Activated naive CD4-positive, alpha-beta T cell treated with anti-CD3 and anti-CD28 coated beads, Interleukin-2, amount 50 U/mL, for 24 hours (primary cell): ENCODE measurements at regions not wholly inside any gene's neighbourhood (a gene's known extent, or its start where the extent isn't known, plus 50 kb on each side); places are given as distances from the start of the nearest gene placed in this dataset.
"Not testable (repeated sequence)": the region's sequence is repeated elsewhere in the genome, so short reads cannot be mapped to it uniquely, and the experiment has no call there.

ENCODE experiments used
- H3K27ac Mint-ChIP-seq: one replicate; pipeline ENCODE4 v1.8.0; 2021; ENCODE audit warnings: mild to moderate bottlenecking, mixed read lengths
- H3K27me3 Mint-ChIP-seq: one replicate; pipeline ENCODE4 v1.8.0; 2021; ENCODE audit warnings: mixed read lengths
- H3K36me3 Mint-ChIP-seq: one replicate; pipeline ENCODE4 v1.8.0; 2021; ENCODE audit warnings: mixed read lengths
- H3K4me1 Mint-ChIP-seq: one replicate; pipeline ENCODE4 v1.8.0; 2021; ENCODE audit warnings: mixed read lengths
- H3K4me3 Mint-ChIP-seq: one replicate; pipeline ENCODE4 v1.8.0; 2021; ENCODE audit warnings: mild to moderate bottlenecking, mixed read lengths
- H3K9me3 Mint-ChIP-seq: one replicate; pipeline ENCODE4 v1.8.0; 2021; ENCODE audit warnings: mixed read lengths

- H3K27ac Mint-ChIP-seq, H3K4me3 Mint-ChIP-seq, H3K27me3 Mint-ChIP-seq, H3K36me3 Mint-ChIP-seq, H3K4me1 Mint-ChIP-seq: not testable (repeated sequence)
- peaks cover 17% of the 10 kb centered on the region for H3K9me3 Mint-ChIP-seq
Observed at GRCh38 chr15:81918767-81919166, 127.1 kb downstream of the MEX3B start.

GRCh38 chr15:81916451-81916850 lies 129.4 kb downstream of the MEX3B start:
- H3K4me3 Mint-ChIP-seq = no peak overlapping the region
- H3K27me3 Mint-ChIP-seq = peaks cover 4% of the 10 kb centered on the region
- H3K4me1 Mint-ChIP-seq = no peaks in the 10 kb centered on the region
- no peak overlapping the region for H3K27ac Mint-ChIP-seq
- peaks cover 17% of the 10 kb centered on the region for H3K9me3 Mint-ChIP-seq
- H3K36me3 Mint-ChIP-seq = peaks cover 4% of the 10 kb centered on the region

GRCh38 chr15:81915990-81916389 lies 129.8 kb downstream of the MEX3B start:
- peaks cover 15% of the 10 kb centered on the region for H3K9me3 Mint-ChIP-seq
- peaks cover 4% of the 10 kb centered on the region for H3K36me3 Mint-ChIP-seq
- no peaks in the 10 kb centered on the region for H3K4me1 Mint-ChIP-seq
- H3K4me3 Mint-ChIP-seq = no peak overlapping the region
- peaks cover 3% of the 10 kb centered on the region for H3K27me3 Mint-ChIP-seq
- H3K27ac Mint-ChIP-seq = no peak overlapping the region

DNA sequence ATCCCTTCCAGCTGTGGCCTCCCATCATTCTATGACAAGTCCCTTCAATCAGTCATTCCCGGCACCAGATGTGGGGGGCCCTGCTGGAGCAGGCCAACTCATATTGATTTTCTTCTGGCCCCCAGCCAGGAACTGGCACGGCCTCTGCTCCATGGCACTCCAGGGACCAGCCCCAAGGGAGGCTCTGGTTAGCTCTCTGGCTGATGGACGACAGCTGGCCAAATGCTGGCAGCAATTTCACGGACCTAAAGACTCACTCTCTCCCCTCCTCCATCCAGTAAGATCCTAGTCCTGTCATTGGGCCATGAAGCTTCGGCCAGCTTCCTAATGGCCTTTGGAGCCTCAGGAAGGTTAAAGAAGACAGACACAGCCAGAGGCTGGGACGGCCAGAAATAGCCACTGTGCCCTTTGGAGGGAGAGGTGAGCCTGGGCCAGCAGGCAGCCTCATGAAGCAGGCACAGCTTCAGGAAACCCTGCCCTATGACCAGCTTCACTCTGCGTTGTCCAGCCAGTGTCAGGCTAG lies 131.0 kb downstream of the MEX3B start:
- H3K9me3 Mint-ChIP-seq = peaks cover 6% of the 10 kb centered on the region
- H3K4me3 Mint-ChIP-seq = no peak overlapping the region
- H3K27ac Mint-ChIP-seq = no peak overlapping the region
- H3K27me3 Mint-ChIP-seq = peaks cover 3% of the 10 kb centered on the region
- no peaks in the 10 kb centered on the region for H3K4me1 Mint-ChIP-seq
- peaks cover 1% of the 10 kb centered on the region for H3K36me3 Mint-ChIP-seq

DNA sequence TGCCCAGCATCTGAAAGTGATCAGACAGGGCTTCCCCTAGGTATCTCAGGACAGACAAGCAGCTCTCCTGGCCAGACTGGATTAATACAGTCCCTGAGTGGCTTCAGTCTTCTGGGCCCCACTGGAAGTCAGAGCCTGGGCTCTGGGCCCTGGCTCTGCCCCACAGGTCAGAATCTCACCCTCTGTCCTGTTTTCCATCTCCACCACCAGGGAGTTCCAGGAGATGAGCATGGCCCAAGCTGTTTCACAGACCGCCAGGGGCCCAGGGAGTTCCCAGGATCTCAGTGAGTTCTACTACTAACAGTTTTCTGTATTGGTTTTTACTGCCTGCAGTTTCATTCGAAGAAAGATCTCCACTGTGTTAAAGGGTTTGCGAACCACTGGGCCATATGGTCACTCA lies 131.5 kb downstream of the MEX3B start:
- Mint-ChIP-seq H3K4me1 (no peaks in the 10 kb centered on the region), H3K9me3 (peaks cover 6% of the 10 kb centered on the region), H3K36me3 (peaks cover 1% of the 10 kb centered on the region), H3K27ac (no peak overlapping the region), H3K27me3 (peaks cover 3% of the 10 kb centered on the region), H3K4me3 (no peak overlapping the region)

DNA sequence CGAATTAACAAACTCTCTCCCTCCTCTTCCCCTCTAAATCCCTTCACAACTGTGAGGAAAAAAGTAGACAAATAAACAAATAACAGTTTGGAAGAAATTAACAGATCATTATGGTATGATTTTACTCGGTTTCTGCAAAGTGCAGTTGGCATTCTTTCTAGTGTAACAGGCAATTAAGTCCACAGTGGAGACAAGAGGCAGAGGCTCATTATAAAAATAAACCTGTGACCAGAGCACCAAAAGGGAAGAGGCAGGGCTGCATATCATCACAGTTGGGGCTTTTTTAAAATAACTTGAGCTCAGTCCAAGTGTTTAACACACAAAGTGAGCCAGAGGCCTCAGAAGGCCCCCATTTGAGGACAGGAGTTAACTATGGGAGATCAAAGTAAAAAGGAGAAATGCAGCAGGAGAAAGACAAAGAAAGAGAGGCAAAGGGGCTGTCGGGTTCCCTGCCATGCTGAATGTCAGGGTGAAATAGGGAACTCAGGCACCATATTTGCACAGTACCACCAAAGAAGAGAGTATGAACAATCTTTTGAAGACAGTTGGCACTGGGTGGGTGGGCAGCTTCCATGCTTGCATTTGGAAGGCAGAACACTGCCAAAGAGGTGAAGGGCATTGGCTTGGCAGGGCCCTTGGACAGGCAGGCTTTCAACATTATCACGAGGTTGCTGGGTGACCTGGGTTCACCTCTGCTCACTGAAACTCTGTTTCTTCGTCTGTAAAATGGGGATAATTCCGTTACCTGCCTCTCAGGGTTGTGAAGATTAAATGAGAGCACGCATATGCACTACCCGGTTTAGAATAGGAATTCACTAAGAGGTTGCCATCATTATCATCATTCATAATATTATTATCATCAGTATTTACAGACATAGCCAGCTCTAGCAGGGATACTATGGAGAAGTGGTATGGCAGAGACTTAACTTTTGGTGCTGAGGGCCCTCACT lies 134.5 kb downstream of the MEX3B start:
- Mint-ChIP-seq H3K36me3 (no peaks in the 10 kb centered on the region), H3K27ac (no peak overlapping the region), H3K9me3 (no peaks in the 10 kb centered on the region), H3K4me1 (no peaks in the 10 kb centered on the region), H3K4me3 (no peak overlapping the region), H3K27me3 (peaks cover 3% of the 10 kb centered on the region)

GRCh38 chr15:81910355-81911021 lies 135.3 kb downstream of the MEX3B start:
- no peak overlapping the region for H3K27ac Mint-ChIP-seq
- H3K9me3 Mint-ChIP-seq = no peaks in the 10 kb centered on the region
- H3K4me3 Mint-ChIP-seq = no peak overlapping the region
- H3K27me3 Mint-ChIP-seq = peaks cover 3% of the 10 kb centered on the region
- H3K4me1 Mint-ChIP-seq = no peaks in the 10 kb centered on the region
- no peaks in the 10 kb centered on the region for H3K36me3 Mint-ChIP-seq

GRCh38 chr15:81909011-81909358 lies 136.8 kb downstream of the MEX3B start:
- Mint-ChIP-seq H3K9me3 (no peaks in the 10 kb centered on the region), H3K27me3 (peaks cover 3% of the 10 kb centered on the region), H3K27ac (no peak overlapping the region), H3K36me3 (no peaks in the 10 kb centered on the region), H3K4me1 (no peaks in the 10 kb centered on the region), H3K4me3 (no peak overlapping the region)

- Mint-ChIP-seq H3K36me3 (no peaks in the 10 kb centered on the region), H3K27me3 (peaks cover 3% of the 10 kb centered on the region), H3K9me3 (no peaks in the 10 kb centered on the region), H3K4me1 (no peaks in the 10 kb centered on the region), H3K27ac (no peak overlapping the region), H3K4me3 (no peak overlapping the region)
Observed at GRCh38 chr15:81908111-81908510, 137.7 kb downstream of the MEX3B start.

- Mint-ChIP-seq H3K4me1 (no peaks in the 10 kb centered on the region), H3K4me3 (no peak overlapping the region), H3K9me3 (no peaks in the 10 kb centered on the region), H3K27ac (no peak overlapping the region), H3K27me3 (peaks cover 3% of the 10 kb centered on the region), H3K36me3 (no peaks in the 10 kb centered on the region)
Observed at GRCh38 chr15:81907521-81907920, 138.3 kb downstream of the MEX3B start.

DNA sequence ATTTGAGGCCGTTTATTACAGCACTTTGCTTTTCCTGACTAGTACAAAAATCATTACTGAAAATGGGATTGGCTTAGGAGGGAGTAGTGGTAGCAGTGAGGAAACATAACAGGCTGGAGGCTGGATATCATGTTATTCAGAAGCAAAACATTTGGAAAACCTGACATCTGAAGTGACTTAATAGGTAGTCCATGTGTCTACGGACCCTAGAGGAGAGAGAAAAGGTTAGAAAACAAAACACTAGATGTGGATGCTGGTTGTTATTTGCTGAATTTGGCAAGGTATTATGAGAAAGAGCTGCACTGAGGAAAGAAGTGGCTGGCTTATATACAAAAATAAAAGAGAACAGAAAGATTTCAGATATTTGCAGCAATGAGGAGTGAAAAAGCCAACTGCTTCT lies 139.9 kb downstream of the MEX3B start:
- H3K4me3 Mint-ChIP-seq = no peak overlapping the region
- H3K36me3 Mint-ChIP-seq = no peaks in the 10 kb centered on the region
- peaks cover 5% of the 10 kb centered on the region for H3K27me3 Mint-ChIP-seq
- H3K27ac Mint-ChIP-seq = no peak overlapping the region
- H3K9me3 Mint-ChIP-seq = no peaks in the 10 kb centered on the region
- H3K4me1 Mint-ChIP-seq = no peaks in the 10 kb centered on the region

- no peak overlapping the region for H3K27ac Mint-ChIP-seq
- H3K36me3 Mint-ChIP-seq = no peaks in the 10 kb centered on the region
- H3K27me3 Mint-ChIP-seq = peaks cover 2% of the 10 kb centered on the region
- H3K4me3 Mint-ChIP-seq = no peak overlapping the region
- no peaks in the 10 kb centered on the region for H3K4me1 Mint-ChIP-seq
- H3K9me3 Mint-ChIP-seq = no peaks in the 10 kb centered on the region
Observed at GRCh38 chr15:81901319-81901718, 144.5 kb downstream of the MEX3B start.

DNA sequence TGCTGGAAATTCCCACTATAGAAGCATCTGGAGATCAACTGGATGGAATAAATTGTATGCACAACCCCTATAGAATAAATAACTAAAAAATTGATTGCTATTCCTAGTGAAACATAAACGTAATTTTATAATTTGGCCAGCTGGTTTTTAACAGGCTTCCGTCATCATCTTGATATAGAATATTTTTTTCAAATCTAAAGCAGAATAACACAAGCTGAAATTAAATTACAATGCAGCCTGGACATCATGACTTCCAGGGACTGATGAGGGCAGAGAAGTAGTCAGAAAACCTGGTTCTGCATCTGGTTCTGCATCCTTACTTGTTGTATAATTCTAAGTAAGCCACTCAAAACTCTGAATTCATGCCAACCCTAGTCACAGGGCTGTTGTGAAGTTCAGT lies 146.1 kb downstream of the MEX3B start:
- H3K36me3 Mint-ChIP-seq = no peaks in the 10 kb centered on the region
- H3K27me3 Mint-ChIP-seq = peaks cover 2% of the 10 kb centered on the region

DNA sequence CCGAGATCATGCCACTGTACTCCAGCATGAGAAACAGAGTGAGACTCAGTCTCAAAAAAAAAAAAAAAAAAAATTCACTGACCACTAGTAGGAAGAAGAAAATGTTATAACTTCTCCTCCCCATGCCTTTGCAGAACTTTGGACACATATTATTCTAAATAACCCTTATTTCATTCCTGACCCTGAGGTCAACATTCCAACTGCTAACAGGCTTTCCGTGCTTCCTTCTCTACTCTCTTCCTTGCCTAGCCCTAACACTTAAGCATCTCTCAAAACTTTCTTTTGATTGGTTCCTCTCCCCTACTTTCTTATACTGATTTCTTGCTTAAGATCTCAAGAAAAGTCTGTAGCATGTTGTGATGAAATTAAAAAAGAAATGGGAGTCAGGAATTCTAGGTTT lies 146.8 kb downstream of the MEX3B start:
- no peaks in the 10 kb centered on the region for H3K4me1 Mint-ChIP-seq
- H3K27ac Mint-ChIP-seq = no peak overlapping the region
- H3K9me3 Mint-ChIP-seq = no peaks in the 10 kb centered on the region
- no peak overlapping the region for H3K4me3 Mint-ChIP-seq
- no peaks in the 10 kb centered on the region for H3K36me3 Mint-ChIP-seq
- peaks cover 2% of the 10 kb centered on the region for H3K27me3 Mint-ChIP-seq

More for the DNA sequence above, 146.1 kb downstream of the MEX3B start:
- Mint-ChIP-seq H3K4me1 (no peaks in the 10 kb centered on the region), H3K4me3 (no peak overlapping the region), H3K9me3 (no peaks in the 10 kb centered on the region), H3K27ac (no peak overlapping the region)

DNA sequence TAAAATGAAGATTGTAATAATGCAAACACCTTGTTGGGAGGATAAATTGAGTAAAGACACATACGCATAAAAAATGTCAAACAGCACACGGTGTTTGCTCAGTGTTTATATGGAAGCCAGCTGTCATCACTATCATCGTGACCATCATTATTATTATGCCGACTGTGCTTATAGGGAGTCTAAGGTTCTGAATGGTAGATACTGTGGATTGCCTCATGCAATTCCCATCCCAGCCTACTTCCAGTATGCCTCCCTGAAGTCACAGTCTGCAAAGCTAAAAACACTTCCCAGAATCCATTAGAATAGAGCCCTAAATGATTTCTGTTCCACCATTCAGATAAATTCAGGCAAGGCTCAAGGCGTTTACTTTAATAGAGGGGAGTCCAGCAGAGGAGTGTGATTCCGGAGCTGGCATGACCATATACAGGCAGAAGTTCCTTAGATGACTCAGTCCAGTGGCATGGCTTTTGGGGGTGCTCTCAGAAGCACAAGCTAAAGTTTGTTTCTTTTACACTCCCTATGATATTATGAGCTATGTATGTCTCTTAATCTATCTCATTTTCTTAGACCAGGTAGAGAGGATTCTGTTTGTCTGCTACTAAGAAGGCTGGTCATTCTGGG lies 148.7 kb downstream of the MEX3B start:
- peaks cover 2% of the 10 kb centered on the region for H3K27me3 Mint-ChIP-seq
- no peak overlapping the region for H3K27ac Mint-ChIP-seq
- H3K4me3 Mint-ChIP-seq = no peak overlapping the region
- H3K4me1 Mint-ChIP-seq = no peaks in the 10 kb centered on the region
- no peaks in the 10 kb centered on the region for H3K36me3 Mint-ChIP-seq
- H3K9me3 Mint-ChIP-seq = no peaks in the 10 kb centered on the region

DNA sequence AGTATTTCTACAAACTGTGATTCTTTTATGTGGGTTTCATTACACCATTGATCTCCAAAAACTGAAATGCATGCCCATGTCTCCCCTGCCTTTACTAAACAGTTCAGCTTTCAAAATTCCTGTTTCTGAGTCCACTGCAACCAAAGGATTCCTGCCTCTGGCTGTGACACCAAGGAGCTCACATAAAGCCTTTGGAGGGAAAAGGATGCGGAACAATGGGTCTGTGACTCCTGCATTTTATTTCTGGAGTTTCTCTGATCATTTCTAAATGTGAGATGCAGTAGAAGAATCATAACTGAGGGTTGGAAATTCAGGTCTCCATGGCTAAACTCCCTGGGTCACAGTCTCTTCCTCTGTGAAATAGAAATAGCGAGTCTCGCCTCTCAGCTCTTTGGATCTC lies 149.5 kb downstream of the MEX3B start:
- Mint-ChIP-seq H3K27ac (no peak overlapping the region), H3K9me3 (no peaks in the 10 kb centered on the region), H3K36me3 (no peaks in the 10 kb centered on the region), H3K4me1 (no peaks in the 10 kb centered on the region), H3K27me3 (peaks cover 2% of the 10 kb centered on the region), H3K4me3 (no peak overlapping the region)
